Breast epithelium (tissue), 4 donors: ENCODE measurements at regions not wholly inside any gene's neighbourhood (a gene's known extent, or its start where the extent isn't known, plus 50 kb on each side); places are given as distances from the start of the nearest gene placed in this dataset.
A peak's percentile ranks its signal among the peaks of the same experiment; 100 is the strongest.

Source experiments
- DNase-seq, 2 donors: peaks; one replicate each; pipeline ENCODE4 v3.0.0-alpha.2; 2019; ENCODE audit warnings: low spot score in 2 of 2
- H3K27ac ChIP-seq, 2 donors: fragments of 200-600 bp; sonication (generic) in 1 of 2; one replicate each; pipeline ENCODE4 v1.5.1; 2016 to 2019; ENCODE audit warnings: mild to moderate bottlenecking in 1 of 2
- H3K27me3 ChIP-seq, 2 donors: fragments of 200-600 bp; sonication (generic) in 1 of 2; one replicate each; pipeline versions ENCODE4 v1.5.1 to v1.6.0; 2017 to 2019; ENCODE audit warnings: control low read depth in 1 of 2, mild to moderate bottlenecking in 1 of 2
- H3K36me3 ChIP-seq: fragments of 200-600 bp; one replicate; pipeline ENCODE4 v1.5.1; 2019
- H3K4me1 ChIP-seq, 2 donors: fragments of 200-600 bp; sonication (generic); one replicate each; pipeline ENCODE4 v1.5.1; 2016 to 2019; ENCODE audit warnings: control low read depth in 1 of 2
- H3K4me3 ChIP-seq, 3 donors: fragments of 200-600 bp; sonication (generic); 1 replicate in 2 of 3; 2 replicates in 1 of 3; pipeline ENCODE4 v1.5.1; 2016 to 2019; ENCODE audit warnings: mild to moderate bottlenecking in 3 of 3, moderate library complexity in 2 of 3
- H3K9me3 ChIP-seq, 2 donors: fragments of 200-600 bp; sonication (generic) in 1 of 2; one replicate each; pipeline ENCODE4 v1.5.1; 2016 to 2019; ENCODE audit warnings: control low read depth in 1 of 2
- POLR2A ChIP-seq: fragments of 450-650 bp; IDR thresholded peaks from one replicate; pipeline ENCODE4 v1.6.1; 2016; ENCODE audit warnings: antibody characterized with exemption, mild to moderate bottlenecking, moderate library complexity
- POLR2AphosphoS5 ChIP-seq, 3 donors: sonication (generic); formaldehyde crosslinking; IDR thresholded peaks; one replicate each; pipeline ENCODE4 v1.6.1; 2017; ENCODE audit warnings: antibody characterized with exemption in 3 of 3
- intact Hi-C: fragments of 100-400 bp; cut with DNase I; formaldehyde crosslinking; loops from one replicate; pipeline ENCODE4 v1.15.1; 2023; ENCODE audit warnings: low total_unique reads
- TF ChIP-seq, protein P1 (sequence below), 3 donors: fragments of 450-650 bp; IDR thresholded peaks; one replicate each; pipeline ENCODE4 v1.5.1; 2016 to 2017; ENCODE audit warnings: antibody characterized with exemption in 3 of 3, mild to moderate bottlenecking in 3 of 3, moderate library complexity in 3 of 3

DNA sequence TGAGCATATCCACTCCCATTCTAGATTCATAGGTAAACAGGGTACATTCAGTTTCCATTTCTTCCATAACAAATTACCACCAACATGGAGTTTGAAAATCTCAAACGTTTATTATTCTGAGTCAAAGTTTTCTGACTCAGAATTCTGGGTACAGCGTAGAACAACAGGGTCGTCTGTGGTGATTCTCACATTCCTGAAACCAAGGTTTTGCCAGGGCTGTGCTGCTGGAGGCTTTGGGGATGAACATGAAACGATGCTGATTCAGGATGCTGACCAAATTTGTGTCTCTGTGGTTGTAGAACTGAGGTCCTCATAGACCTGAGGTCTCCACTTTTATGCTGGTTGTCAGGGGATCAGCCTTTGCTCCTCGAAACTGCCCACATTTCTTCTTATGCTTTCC, 255.7 kb downstream of the DSEL start:
- no peaks in the 10 kb centered on the region for H3K9me3 ChIP-seq
- DNase-seq, result no peak
- H3K27me3 ChIP-seq, result no peaks in the 10 kb centered on the region
- TF ChIP-seq POLR2AphosphoS5 (IDR thresholded peaks at IDR 0.05) (no peak), POLR2A (no peak)
- TF ChIP-seq, protein P1, sequence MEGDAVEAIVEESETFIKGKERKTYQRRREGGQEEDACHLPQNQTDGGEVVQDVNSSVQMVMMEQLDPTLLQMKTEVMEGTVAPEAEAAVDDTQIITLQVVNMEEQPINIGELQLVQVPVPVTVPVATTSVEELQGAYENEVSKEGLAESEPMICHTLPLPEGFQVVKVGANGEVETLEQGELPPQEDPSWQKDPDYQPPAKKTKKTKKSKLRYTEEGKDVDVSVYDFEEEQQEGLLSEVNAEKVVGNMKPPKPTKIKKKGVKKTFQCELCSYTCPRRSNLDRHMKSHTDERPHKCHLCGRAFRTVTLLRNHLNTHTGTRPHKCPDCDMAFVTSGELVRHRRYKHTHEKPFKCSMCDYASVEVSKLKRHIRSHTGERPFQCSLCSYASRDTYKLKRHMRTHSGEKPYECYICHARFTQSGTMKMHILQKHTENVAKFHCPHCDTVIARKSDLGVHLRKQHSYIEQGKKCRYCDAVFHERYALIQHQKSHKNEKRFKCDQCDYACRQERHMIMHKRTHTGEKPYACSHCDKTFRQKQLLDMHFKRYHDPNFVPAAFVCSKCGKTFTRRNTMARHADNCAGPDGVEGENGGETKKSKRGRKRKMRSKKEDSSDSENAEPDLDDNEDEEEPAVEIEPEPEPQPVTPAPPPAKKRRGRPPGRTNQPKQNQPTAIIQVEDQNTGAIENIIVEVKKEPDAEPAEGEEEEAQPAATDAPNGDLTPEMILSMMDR (IDR thresholded peaks at IDR 0.05), result no peak
- intact Hi-C loops, result no loop called here
- H3K4me3 ChIP-seq, result no peak overlapping the region
- no peaks in the 10 kb centered on the region for H3K4me1 ChIP-seq
- H3K36me3 ChIP-seq, result no peaks in the 10 kb centered on the region
- H3K27ac ChIP-seq, result no peak overlapping the region

DNA sequence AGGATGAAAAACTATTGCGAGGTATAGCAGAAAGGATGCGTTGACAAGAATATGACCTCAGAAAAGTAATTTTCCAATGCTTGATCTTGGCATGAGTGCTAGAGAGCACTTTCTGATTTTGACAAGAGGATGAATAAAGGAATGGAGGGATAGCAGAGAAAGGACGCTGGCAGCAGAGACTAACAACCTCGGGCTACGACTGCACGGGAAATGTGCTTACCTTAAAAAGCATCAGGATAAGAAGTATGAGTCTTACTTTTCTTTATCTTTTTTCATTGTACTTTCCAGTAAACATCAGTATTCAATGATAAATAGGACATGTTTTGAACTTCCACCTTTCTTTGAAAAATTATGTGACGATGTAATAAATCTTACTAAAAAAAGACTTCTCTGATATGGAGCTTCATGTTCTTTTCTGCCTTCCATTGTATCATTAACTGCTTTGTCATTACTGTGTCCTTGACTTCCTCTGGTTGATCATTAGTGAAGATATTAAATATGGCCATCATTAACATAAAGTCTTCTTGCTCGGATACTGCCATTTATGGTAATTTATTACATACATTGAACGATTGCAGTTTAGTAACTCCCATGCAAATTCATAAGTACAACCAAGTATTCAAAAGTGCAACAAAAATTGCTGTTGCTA, 265.6 kb downstream of the DSEL start:
- Histone ChIP-seq H3K36me3 (no peaks in the 10 kb centered on the region), H3K9me3 (no peaks in the 10 kb centered on the region), H3K27ac (no peak overlapping the region), H3K4me3 (no peak overlapping the region), H3K27me3 (no peaks in the 10 kb centered on the region), H3K4me1 (no peaks in the 10 kb centered on the region)
- DNase-seq, result no peak
- TF ChIP-seq, protein P1 (IDR thresholded peaks at IDR 0.05), result no peak
- TF ChIP-seq POLR2A (no peak), POLR2AphosphoS5 (IDR thresholded peaks at IDR 0.05) (no peak)
- intact Hi-C loops, result no loop called here

DNA sequence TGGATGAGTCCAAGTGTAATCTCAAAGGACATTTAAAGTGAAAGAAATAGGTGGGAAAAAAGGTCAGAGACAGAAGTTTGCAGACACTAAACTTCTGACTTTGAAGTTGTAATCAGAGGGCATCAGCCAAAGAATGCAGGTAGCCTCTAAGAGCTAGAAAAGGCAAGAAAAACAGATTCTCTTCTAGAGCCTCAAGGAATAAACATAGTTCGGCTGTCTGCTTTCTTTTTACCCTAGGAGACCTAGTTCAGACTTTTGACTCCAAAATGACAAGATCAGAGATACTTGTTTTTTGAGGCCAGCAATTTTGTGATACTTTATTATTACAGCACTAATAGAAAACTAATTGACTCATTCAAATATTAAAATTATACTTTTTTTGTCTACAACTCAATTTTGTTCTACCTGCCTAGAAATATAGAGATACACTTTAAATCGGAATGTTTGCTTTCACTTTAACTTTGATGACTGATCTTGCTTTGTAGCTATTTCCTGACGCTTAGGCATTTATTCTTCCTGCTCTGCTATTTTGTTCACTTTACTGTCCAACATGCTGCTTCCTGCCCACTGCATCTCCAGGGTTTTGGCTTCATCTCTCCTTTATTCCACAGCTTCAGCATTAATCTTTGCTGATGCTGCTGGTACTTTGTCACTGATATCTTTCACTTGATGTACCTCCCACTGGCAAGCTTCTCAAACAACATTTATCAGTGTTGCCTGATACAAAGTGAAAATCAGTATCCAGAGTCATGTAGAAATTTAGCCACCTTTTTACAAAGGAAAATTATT, 272.5 kb downstream of the DSEL start:
- no peaks in the 10 kb centered on the region for H3K9me3 ChIP-seq
- no peak for TF ChIP-seq POLR2AphosphoS5 (IDR thresholded peaks at IDR 0.05)
- TF ChIP-seq, protein P1 (IDR thresholded peaks at IDR 0.05), result no peak
- no peak for TF ChIP-seq POLR2A
- H3K36me3 ChIP-seq, result no peaks in the 10 kb centered on the region
- no peak overlapping the region for H3K27ac ChIP-seq
- H3K4me1 ChIP-seq, result no peaks in the 10 kb centered on the region
- H3K27me3 ChIP-seq, result no peaks in the 10 kb centered on the region
- intact Hi-C loops, result no loop called here
- DNase-seq, result no peak
- H3K4me3 ChIP-seq, result peak overlapping the region in 2 of 3 donors; percentile 18 to 42

DNA sequence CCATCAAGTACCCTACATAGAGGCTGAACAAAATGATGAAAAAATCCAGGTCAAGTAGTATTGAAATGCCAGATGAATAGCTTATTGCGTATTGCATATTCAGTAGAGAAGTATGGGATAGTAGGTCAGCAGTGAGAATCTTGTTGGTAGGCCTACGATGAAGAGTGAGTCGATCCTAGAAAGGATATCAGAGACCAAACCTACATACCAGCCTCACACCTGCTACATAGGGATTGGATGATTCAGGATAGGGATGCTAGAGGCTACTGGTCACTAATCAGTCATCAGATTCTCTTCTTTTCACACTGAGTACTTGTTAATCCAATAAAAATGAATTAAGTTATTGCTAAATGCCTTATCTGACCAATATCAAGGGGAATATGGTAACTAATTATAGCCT, 274.5 kb downstream of the DSEL start:
- no peaks in the 10 kb centered on the region for H3K9me3 ChIP-seq
- no peaks in the 10 kb centered on the region for H3K36me3 ChIP-seq
- no peak overlapping the region for H3K27ac ChIP-seq
- intact Hi-C loops, result no loop called here
- H3K4me1 ChIP-seq, result no peaks in the 10 kb centered on the region
- no peak for DNase-seq
- TF ChIP-seq POLR2AphosphoS5 (IDR thresholded peaks at IDR 0.05) (no peak), POLR2A (no peak)
- TF ChIP-seq, protein P1 (IDR thresholded peaks at IDR 0.05), result no peak
- H3K4me3 ChIP-seq, result no peak overlapping the region
- no peaks in the 10 kb centered on the region for H3K27me3 ChIP-seq

DNA sequence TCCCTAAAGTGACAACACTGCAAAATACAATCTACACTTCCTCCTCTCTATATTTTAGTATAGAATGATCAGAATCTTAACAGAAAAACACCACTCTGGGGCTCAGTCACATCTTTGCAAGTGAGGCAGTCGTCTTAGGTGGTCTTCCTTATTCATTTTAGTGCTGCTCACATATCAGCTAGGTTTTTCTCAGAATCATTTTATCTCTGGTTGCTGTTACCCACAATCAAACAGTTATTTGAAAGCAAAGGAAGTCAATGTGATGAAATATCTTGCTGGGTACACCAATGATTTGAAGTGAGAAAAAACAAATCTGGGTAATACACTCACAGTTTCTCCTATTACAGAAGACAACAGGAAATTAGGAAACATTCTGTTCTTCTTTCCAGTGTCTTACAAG, 275.2 kb downstream of the DSEL start:
- Histone ChIP-seq H3K27me3 (no peaks in the 10 kb centered on the region), H3K9me3 (no peaks in the 10 kb centered on the region), H3K4me1 (no peaks in the 10 kb centered on the region), H3K36me3 (no peaks in the 10 kb centered on the region), H3K4me3 (no peak overlapping the region), H3K27ac (no peak overlapping the region)
- intact Hi-C loops, result no loop called here
- TF ChIP-seq, protein P1 (IDR thresholded peaks at IDR 0.05), result no peak
- TF ChIP-seq POLR2AphosphoS5 (IDR thresholded peaks at IDR 0.05), result no peak
- TF ChIP-seq POLR2A, result no peak
- DNase-seq, result no peak
